ENCODE measurements at regions not wholly inside any gene's neighbourhood (a gene's known extent, or its start where the extent isn't known, plus 50 kb on each side); places are given as distances from the start of the nearest gene placed in this dataset.

DNA sequence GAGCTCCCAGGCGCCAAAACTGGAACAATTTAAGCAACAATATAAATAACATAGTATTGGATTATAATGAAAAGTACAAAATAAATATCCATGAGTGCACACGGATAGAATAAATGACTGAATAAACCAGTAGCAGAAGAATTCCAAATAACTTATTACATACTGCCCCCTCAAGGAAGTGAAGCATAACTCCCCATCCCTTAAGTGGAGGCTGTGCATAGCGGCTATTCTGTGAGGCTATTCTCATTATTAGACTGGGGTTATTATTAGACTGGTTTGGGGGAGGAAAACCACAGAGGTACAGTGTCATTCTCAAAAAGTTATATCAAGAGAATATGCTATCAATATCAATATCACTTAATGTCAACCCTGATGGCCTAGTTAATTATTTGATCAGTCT lies 94.4 kb upstream of the SIRPA start:
- TF ChIP-seq, protein P1, sequence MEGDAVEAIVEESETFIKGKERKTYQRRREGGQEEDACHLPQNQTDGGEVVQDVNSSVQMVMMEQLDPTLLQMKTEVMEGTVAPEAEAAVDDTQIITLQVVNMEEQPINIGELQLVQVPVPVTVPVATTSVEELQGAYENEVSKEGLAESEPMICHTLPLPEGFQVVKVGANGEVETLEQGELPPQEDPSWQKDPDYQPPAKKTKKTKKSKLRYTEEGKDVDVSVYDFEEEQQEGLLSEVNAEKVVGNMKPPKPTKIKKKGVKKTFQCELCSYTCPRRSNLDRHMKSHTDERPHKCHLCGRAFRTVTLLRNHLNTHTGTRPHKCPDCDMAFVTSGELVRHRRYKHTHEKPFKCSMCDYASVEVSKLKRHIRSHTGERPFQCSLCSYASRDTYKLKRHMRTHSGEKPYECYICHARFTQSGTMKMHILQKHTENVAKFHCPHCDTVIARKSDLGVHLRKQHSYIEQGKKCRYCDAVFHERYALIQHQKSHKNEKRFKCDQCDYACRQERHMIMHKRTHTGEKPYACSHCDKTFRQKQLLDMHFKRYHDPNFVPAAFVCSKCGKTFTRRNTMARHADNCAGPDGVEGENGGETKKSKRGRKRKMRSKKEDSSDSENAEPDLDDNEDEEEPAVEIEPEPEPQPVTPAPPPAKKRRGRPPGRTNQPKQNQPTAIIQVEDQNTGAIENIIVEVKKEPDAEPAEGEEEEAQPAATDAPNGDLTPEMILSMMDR (IDR thresholded peaks at IDR 0.05): no peak
- TF ChIP-seq POLR2A (IDR thresholded peaks at IDR 0.05) (no peak), EP300 (IDR thresholded peaks at IDR 0.05) (no peak), POLR2AphosphoS5 (IDR thresholded peaks at IDR 0.05) (no peak)
